Panc1 (cell line): ENCODE measurements at regions not wholly inside any gene's neighbourhood (a gene's known extent, or its start where the extent isn't known, plus 50 kb on each side); places are given as distances from the start of the nearest gene placed in this dataset.
A peak's percentile ranks its signal among the peaks of the same experiment; 100 is the strongest.

Experiments used
- ATAC-seq: fragments of 200-7000 bp; cut with Tn5 transposase; 2 replicates; pipeline ENCODE4 v1.9.1; 2020; ENCODE audit warnings: mild to moderate bottlenecking, moderate library complexity
- BruUV-seq: library from RNA; stranded (reverse); fragments of 400-500 nt; replicated peaks from 2 replicates; lab custom pipeline; 2021; lab: Mats Ljungman, UMichigan
- CTCF ChIA-PET: fragments of 300-600 bp; sonication (Branson Sonifier 250); formaldehyde crosslinking; loops from one replicate; lab custom pipeline; 2022; ENCODE audit warnings: antibody characterized with exemption; lab: Charles Lee
- POLR2A ChIA-PET: fragments of 300-600 bp; sonication (Branson Sonifier 250); formaldehyde crosslinking; loops from one replicate; lab custom pipeline; 2022; ENCODE audit warnings: antibody characterized with exemption; lab: Charles Lee
- DNase-seq: peaks from one replicate; pipeline ENCODE4 v3.0.0-alpha.2; 2010; ENCODE audit warnings: low read depth, low spot score
- H3K27ac ChIP-seq: 2 replicates; pipeline ENCODE4 v1.5.1; 2011; ENCODE audit warnings: mild to moderate bottlenecking, low read length, inconsistent platforms
- H3K27me3 ChIP-seq: fragments of 200-500 bp; sonication (Bioruptor generic); 2 replicates; pipeline ENCODE4 v1.6.0; 2014; ENCODE audit warnings: low read length, inconsistent platforms; ENCODE audit not compliant: control insufficient read depth, insufficient read depth
- H3K36me3 ChIP-seq: fragments of 200-500 bp; sonication (Bioruptor generic); 2 replicates; pipeline ENCODE4 v1.5.1; 2014; ENCODE audit warnings: inconsistent platforms, mild to moderate bottlenecking, low read length, moderate library complexity; ENCODE audit not compliant: control insufficient read depth, insufficient read depth
- H3K4me1 ChIP-seq: 2 replicates; pipeline ENCODE4 v1.5.1; 2011; ENCODE audit warnings: inconsistent platforms, mild to moderate bottlenecking, low read length, moderate library complexity; ENCODE audit not compliant: control insufficient read depth, insufficient read depth
- H3K4me3 ChIP-seq, 2 experiments: 2 replicates each; pipeline ENCODE4 v1.5.1; 2011 to 2012; ENCODE audit warnings: low read depth in 2 of 2, low read length in 2 of 2, mild to moderate bottlenecking in 2 of 2, inconsistent platforms in 1 of 2, moderate library complexity in 1 of 2
- H3K9me3 ChIP-seq: fragments of 200-500 bp; sonication (Bioruptor generic); 2 replicates; pipeline ENCODE4 v1.5.1; 2014; ENCODE audit warnings: low read depth, mild to moderate bottlenecking, inconsistent platforms, low read length, moderate library complexity; ENCODE audit not compliant: control insufficient read depth, insufficient read depth
- POLR2AphosphoS5 ChIP-seq: IDR thresholded peaks from 2 replicates; pipeline ENCODE4 v1.6.1; 2012; ENCODE audit warnings: mild to moderate bottlenecking, low read depth, low read length, moderate library complexity
- REST ChIP-seq, 2 experiments: IDR thresholded peaks; 2 replicates each; pipeline ENCODE4 v1.6.1; 2011 to 2012; ENCODE audit warnings: low read depth in 2 of 2, control low read depth in 1 of 2, low read length in 1 of 2, mild to moderate bottlenecking in 1 of 2, moderate library complexity in 1 of 2; ENCODE audit not compliant: insufficient read depth in 1 of 2
- SIN3A ChIP-seq: IDR thresholded peaks from 2 replicates; pipeline ENCODE4 v1.6.1; 2012; ENCODE audit warnings: low read depth, mild to moderate bottlenecking, low read length, moderate library complexity, borderline replicate concordance; ENCODE audit not compliant: insufficient read depth
- TCF7L2 ChIP-seq: IDR thresholded peaks from 2 replicates; pipeline ENCODE4 v1.6.1; 2011; ENCODE audit warnings: mild to moderate bottlenecking, low read depth, low read length, inconsistent platforms
- in situ Hi-C: cut with HindIII; loops from 2 replicates; pipeline ENCODE4 v1.10.0; 2016; ENCODE audit warnings: low sequenced_read_pairs, low pct_unique_long_range_greater_than_20kb
- intact Hi-C: fragments of 100-400 bp; cut with micrococcal nuclease; formaldehyde crosslinking; loops from one replicate; pipeline ENCODE4 v1.10.0; 2022; ENCODE audit not compliant: unreplicated experiment
- TF ChIP-seq, protein P1 (sequence below): fragments of 450-650 bp; IDR thresholded peaks from 2 replicates; pipeline ENCODE4 v1.5.1; 2017; ENCODE audit warnings: mild to moderate bottlenecking

DNA sequence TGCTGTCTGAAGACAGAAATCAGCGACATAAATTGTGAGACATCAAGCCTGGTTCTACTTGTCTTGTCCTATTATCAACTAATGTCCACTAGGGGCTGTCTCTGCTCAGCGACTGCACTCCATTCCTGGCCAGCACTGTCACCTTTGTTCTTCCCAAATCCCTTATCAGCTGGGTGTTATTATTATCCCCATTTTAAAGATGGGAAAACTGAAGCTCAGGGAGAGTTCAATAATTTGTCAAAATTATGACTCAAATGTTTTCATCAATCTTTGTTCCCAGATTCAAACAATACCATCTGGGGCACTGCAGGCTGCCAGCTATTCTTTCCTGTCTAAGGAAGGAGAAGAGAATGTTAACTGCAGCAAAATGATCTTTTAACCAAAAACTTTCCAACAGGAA lies 431.6 kb upstream of the NFE2L3 start:
- H3K27ac ChIP-seq = no peak overlapping the region
- intact Hi-C loops = no loop called here
- ATAC-seq (peak; percentile 71; the same call in 1 of the 2 replicates), DNase-seq (no peak)
- BruUV-seq = no TSS peak
- TF ChIP-seq, protein P1, sequence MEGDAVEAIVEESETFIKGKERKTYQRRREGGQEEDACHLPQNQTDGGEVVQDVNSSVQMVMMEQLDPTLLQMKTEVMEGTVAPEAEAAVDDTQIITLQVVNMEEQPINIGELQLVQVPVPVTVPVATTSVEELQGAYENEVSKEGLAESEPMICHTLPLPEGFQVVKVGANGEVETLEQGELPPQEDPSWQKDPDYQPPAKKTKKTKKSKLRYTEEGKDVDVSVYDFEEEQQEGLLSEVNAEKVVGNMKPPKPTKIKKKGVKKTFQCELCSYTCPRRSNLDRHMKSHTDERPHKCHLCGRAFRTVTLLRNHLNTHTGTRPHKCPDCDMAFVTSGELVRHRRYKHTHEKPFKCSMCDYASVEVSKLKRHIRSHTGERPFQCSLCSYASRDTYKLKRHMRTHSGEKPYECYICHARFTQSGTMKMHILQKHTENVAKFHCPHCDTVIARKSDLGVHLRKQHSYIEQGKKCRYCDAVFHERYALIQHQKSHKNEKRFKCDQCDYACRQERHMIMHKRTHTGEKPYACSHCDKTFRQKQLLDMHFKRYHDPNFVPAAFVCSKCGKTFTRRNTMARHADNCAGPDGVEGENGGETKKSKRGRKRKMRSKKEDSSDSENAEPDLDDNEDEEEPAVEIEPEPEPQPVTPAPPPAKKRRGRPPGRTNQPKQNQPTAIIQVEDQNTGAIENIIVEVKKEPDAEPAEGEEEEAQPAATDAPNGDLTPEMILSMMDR = peak; percentile 74
- no peak for TF ChIP-seq POLR2AphosphoS5
- no peaks in the 10 kb centered on the region for H3K36me3 ChIP-seq
- in situ Hi-C loops = no loop called here
- POLR2A ChIA-PET = no interaction called here
- CTCF ChIA-PET = no interaction called here
- 0 out of 2 replicates have a peak, but pooled peaks cover 4% of the 10 kb centered on the region for H3K27me3 ChIP-seq
- no peaks in the 10 kb centered on the region for H3K9me3 ChIP-seq
- H3K4me3 ChIP-seq = no peak overlapping the region
- no peaks in the 10 kb centered on the region for H3K4me1 ChIP-seq

- Histone ChIP-seq H3K4me1 (no peaks in the 10 kb centered on the region), H3K27ac (no peak overlapping the region), H3K36me3 (no peaks in the 10 kb centered on the region), H3K4me3 (no peak overlapping the region), H3K9me3 (no peaks in the 10 kb centered on the region), H3K27me3 (0 out of 2 replicates have a peak, but pooled peaks cover 4% of the 10 kb centered on the region)
- POLR2A ChIA-PET = no interaction called here
- CTCF ChIA-PET = no interaction called here
- ATAC-seq = no peak
- BruUV-seq = no TSS peak
- in situ Hi-C loops = no loop called here
- TF ChIP-seq, protein P1 = no peak
- TF ChIP-seq TCF7L2 (no peak), REST (IDR thresholded peaks at IDR 0.05; ENCODE audit: insufficient read depth in 1 of 2, low read depth in 2 of 2, low read length in 1 of 2) (no peak), POLR2AphosphoS5 (no peak), SIN3A (no peak)
- DNase-seq = no peak
- intact Hi-C loops = no loop called here
Measured at GRCh38 chr7:25722856-25723255, 429.1 kb upstream of the NFE2L3 start.
